Ishikawa (cell line): ENCODE measurements at regions not wholly inside any gene's neighbourhood (a gene's known extent, or its start where the extent isn't known, plus 50 kb on each side); places are given as distances from the start of the nearest gene placed in this dataset.

Experiments used
- CREB1 ChIP-seq: IDR thresholded peaks from 2 replicates; pipeline ENCODE4 v1.6.1; 2012; ENCODE audit warnings: low read depth
- EGR1 ChIP-seq: IDR thresholded peaks from 2 replicates; pipeline ENCODE4 v1.6.1; 2012
- FOXM1 ChIP-seq: IDR thresholded peaks from 2 replicates; pipeline ENCODE4 v1.6.1; 2012; ENCODE audit warnings: low read depth, borderline replicate concordance
- TEAD4 ChIP-seq: IDR thresholded peaks from 2 replicates; pipeline ENCODE4 v1.6.1; 2012
- YY1 ChIP-seq: IDR thresholded peaks from 2 replicates; pipeline ENCODE4 v1.6.1; 2012; ENCODE audit warnings: low read depth
- ZBTB7A ChIP-seq: IDR thresholded peaks from 2 replicates; pipeline ENCODE4 v1.6.1; 2012; ENCODE audit warnings: low read depth

DNA sequence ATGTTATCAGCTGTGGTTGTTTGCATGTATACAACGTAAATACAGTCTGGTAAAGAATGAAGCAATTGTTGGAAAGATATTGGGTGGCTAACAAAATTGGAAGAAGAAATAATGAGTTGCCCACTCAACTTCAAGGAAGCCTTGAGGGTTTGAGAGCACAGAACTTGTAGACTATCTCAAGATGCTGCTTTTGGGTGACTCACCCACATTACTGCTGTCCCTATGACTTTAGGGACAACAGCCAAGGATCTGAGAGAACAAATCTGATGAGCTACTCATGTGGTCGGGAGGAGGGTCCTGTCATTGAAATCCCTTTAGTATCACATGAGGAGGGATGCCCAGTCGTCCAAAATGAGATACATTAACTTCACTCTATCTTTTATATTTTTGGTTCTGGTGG lies 261.8 kb downstream of the GAS1 start:
- no peak for TF ChIP-seq TEAD4
- no peak for TF ChIP-seq ZBTB7A
- no peak for TF ChIP-seq FOXM1
- no peak for TF ChIP-seq CREB1
- no peak for TF ChIP-seq EGR1
- TF ChIP-seq YY1, result no peak
